HEK293T (cell line): ENCODE measurements at regions not wholly inside any gene's neighbourhood (a gene's known extent, or its start where the extent isn't known, plus 50 kb on each side); places are given as distances from the start of the nearest gene placed in this dataset.

Experiments
- CTCF ChIA-PET: fragments of 350-600 bp; formaldehyde crosslinking; extraction: SDS; loops from one replicate; lab custom pipeline; 2021; ENCODE audit warnings: antibody characterized with exemption, inconsistent platforms; lab: Yijun Ruan, JAX
- POLR2A ChIA-PET: fragments of 350-600 bp; formaldehyde crosslinking; extraction: SDS; loops from one replicate; lab custom pipeline; 2020; ENCODE audit warnings: antibody characterized with exemption, inconsistent platforms; lab: Yijun Ruan, JAX
- DNase-seq: peaks from one replicate; pipeline ENCODE4 v3.0.0; 2012; ENCODE audit warnings: mixed read lengths; ENCODE audit errors: extremely low spot score
- ARNT ChIP-seq: fragments of 450-650 bp; IDR thresholded peaks from 2 replicates; pipeline ENCODE4 v1.6.1; 2017; ENCODE audit warnings: mild to moderate bottlenecking
- BHLHE40 ChIP-seq: fragments of 450-650 bp; IDR thresholded peaks from 2 replicates; pipeline ENCODE4 v1.6.1; 2016; ENCODE audit warnings: mild to moderate bottlenecking, moderate library complexity, borderline replicate concordance
- CTBP1 ChIP-seq: fragments of 450-650 bp; IDR thresholded peaks from 2 replicates; pipeline ENCODE4 v1.6.1; 2016; ENCODE audit warnings: borderline replicate concordance
- ELF4 ChIP-seq: fragments of 450-650 bp; IDR thresholded peaks from 2 replicates; pipeline ENCODE4 v1.6.1; 2017; ENCODE audit warnings: antibody characterized with exemption
- FOXA1 ChIP-seq: fragments of 450-650 bp; IDR thresholded peaks from 2 replicates; pipeline ENCODE4 v1.6.1; 2016; ENCODE audit warnings: mild to moderate bottlenecking
- FOXK2 ChIP-seq: fragments of 450-650 bp; IDR thresholded peaks from 2 replicates; pipeline ENCODE4 v1.6.1; 2016; ENCODE audit warnings: mild to moderate bottlenecking
- FOXM1 ChIP-seq: fragments of 450-650 bp; IDR thresholded peaks from 2 replicates; pipeline ENCODE4 v1.6.1; 2017; ENCODE audit warnings: mild to moderate bottlenecking, borderline replicate concordance
- HDGF ChIP-seq: fragments of 450-650 bp; IDR thresholded peaks from 2 replicates; pipeline ENCODE4 v1.6.1; 2017; ENCODE audit warnings: antibody characterized with exemption, borderline replicate concordance
- L3MBTL2 ChIP-seq: fragments of 450-650 bp; conservative IDR thresholded peaks from 2 replicates; pipeline ENCODE4 v1.6.1; 2016; ENCODE audit warnings: mild to moderate bottlenecking
- LEF1 ChIP-seq: fragments of 450-650 bp; IDR thresholded peaks from 2 replicates; pipeline ENCODE4 v1.6.1; 2017; ENCODE audit warnings: mild to moderate bottlenecking, borderline replicate concordance
- NFRKB ChIP-seq: fragments of 450-650 bp; IDR thresholded peaks from 2 replicates; pipeline ENCODE4 v1.6.1; 2016; ENCODE audit warnings: mild to moderate bottlenecking, moderate library complexity
- PKNOX1 ChIP-seq: fragments of 450-650 bp; IDR thresholded peaks from 2 replicates; pipeline ENCODE4 v1.6.1; 2016
- SP1 ChIP-seq: fragments of 450-650 bp; IDR thresholded peaks from 2 replicates; pipeline ENCODE4 v1.6.1; 2017
- SUZ12 ChIP-seq: fragments of 450-650 bp; IDR thresholded peaks from 2 replicates; pipeline ENCODE4 v1.6.1; 2016; ENCODE audit warnings: mild to moderate bottlenecking
- TARDBP ChIP-seq: fragments of 450-650 bp; IDR thresholded peaks from 2 replicates; pipeline ENCODE4 v1.6.1; 2016
- ZNF384 ChIP-seq: fragments of 450-650 bp; IDR thresholded peaks from 2 replicates; pipeline ENCODE4 v1.6.1; 2016

GRCh38 chr2:144706647-144707046 is 186.7 kb upstream of the ZEB2 start:
- DNase-seq, result no peak
- TF ChIP-seq L3MBTL2 (no peak), LEF1 (no peak), ZNF384 (no peak), TARDBP (no peak), HDGF (no peak), BHLHE40 (no peak), SP1 (no peak), SUZ12 (no peak)
- CTCF ChIA-PET, result no interaction called here
- POLR2A ChIA-PET, result no interaction called here

GRCh38 chr2:144705328-144706245 is 185.7 kb upstream of the ZEB2 start:
- ChIA-PET CTCF (no interaction called here), POLR2A (no interaction called here)
- no peak for DNase-seq
- TF ChIP-seq SP1 (no peak), ELF4 (no peak), ZNF384 (no peak), SUZ12 (no peak), BHLHE40 (no peak), PKNOX1 (no peak), HDGF (no peak), L3MBTL2 (no peak), LEF1 (no peak), TARDBP (no peak), FOXK2 (no peak), FOXM1 (no peak), NFRKB (no peak), FOXA1 (no peak)

GRCh38 chr2:144704709-144705095 is 184.8 kb upstream of the ZEB2 start:
- TF ChIP-seq ARNT, result no peak
- TF ChIP-seq ZNF384, result no peak
- no peak for TF ChIP-seq NFRKB
- no peak for TF ChIP-seq FOXK2
- TF ChIP-seq FOXM1, result no peak
- no peak for TF ChIP-seq LEF1
- TF ChIP-seq BHLHE40, result no peak
- no peak for TF ChIP-seq HDGF
- no peak for TF ChIP-seq PKNOX1
- no peak for TF ChIP-seq SP1
- no peak for TF ChIP-seq SUZ12
- TF ChIP-seq CTBP1, result no peak
- no peak for TF ChIP-seq FOXA1
- no peak for TF ChIP-seq ELF4
- no peak for TF ChIP-seq TARDBP
- no peak for TF ChIP-seq L3MBTL2
- CTCF ChIA-PET, result no interaction called here
- POLR2A ChIA-PET, result no interaction called here
- DNase-seq, result no peak

GRCh38 chr2:144703852-144704708 is 184.2 kb upstream of the ZEB2 start:
- ChIA-PET POLR2A (no interaction called here), CTCF (no interaction called here)
- no peak for DNase-seq
- no peak for TF ChIP-seq ARNT
- TF ChIP-seq FOXK2, result no peak
- TF ChIP-seq CTBP1, result no peak
- TF ChIP-seq ELF4, result no peak
- no peak for TF ChIP-seq FOXM1
- TF ChIP-seq SUZ12, result no peak
- no peak for TF ChIP-seq FOXA1
- no peak for TF ChIP-seq LEF1
- TF ChIP-seq ZNF384, result no peak
- no peak for TF ChIP-seq SP1
- no peak for TF ChIP-seq HDGF
- TF ChIP-seq NFRKB, result no peak
- TF ChIP-seq PKNOX1, result no peak
- TF ChIP-seq L3MBTL2, result no peak

- POLR2A ChIA-PET, result no interaction called here
- no peak for TF ChIP-seq FOXA1
- no peak for TF ChIP-seq LEF1
- no peak for TF ChIP-seq TARDBP
- no peak for TF ChIP-seq ZNF384
- TF ChIP-seq ELF4, result no peak
- TF ChIP-seq L3MBTL2, result no peak
- no peak for TF ChIP-seq HDGF
- no peak for TF ChIP-seq NFRKB
- no peak for TF ChIP-seq SP1
- TF ChIP-seq CTBP1, result no peak
- DNase-seq, result no peak
- CTCF ChIA-PET, result interaction anchor here (0.6 kb wide), 1 partner anchor 380 kb away, joined by 3 read pairs; no protein-coding TSS in a partner anchor
These were observed 182.1 kb upstream of the ZEB2 start for GRCh38 chr2:144702051-144702450.

GRCh38 chr2:144701259-144701658 is 181.3 kb upstream of the ZEB2 start:
- POLR2A ChIA-PET, result no interaction called here
- TF ChIP-seq BHLHE40 (no peak), HDGF (no peak), FOXA1 (no peak), FOXM1 (no peak), LEF1 (no peak), ZNF384 (no peak), TARDBP (no peak), FOXK2 (no peak), SP1 (no peak), ARNT (no peak), SUZ12 (no peak), NFRKB (no peak)
- no peak for DNase-seq
- CTCF ChIA-PET, result no interaction called here
